PC-9 (cell line): ENCODE measurements at regions not wholly inside any gene's neighbourhood (a gene's known extent, or its start where the extent isn't known, plus 50 kb on each side); places are given as distances from the start of the nearest gene placed in this dataset.

Source experiments
- BruUV-seq: library from RNA; stranded (reverse); fragments of 400-500 nt; replicated peaks from 2 replicates; lab custom pipeline; 2021; lab: Mats Ljungman, UMichigan
- CTCF ChIA-PET: fragments of 300-600 bp; sonication (Branson Sonifier 250); formaldehyde crosslinking; loops from one replicate; lab custom pipeline; 2022; ENCODE audit warnings: antibody characterized with exemption; lab: Charles Lee
- POLR2A ChIA-PET: fragments of 300-600 bp; sonication (Branson Sonifier 250); formaldehyde crosslinking; loops from one replicate; lab custom pipeline; 2022; ENCODE audit warnings: antibody characterized with exemption; ENCODE audit not compliant: unreplicated experiment; lab: Charles Lee
- DNase-seq, 2 experiments: peaks; one replicate each; pipeline versions ENCODE4 v3.0.0 to v3.0.0-alpha.2; 2015 to 2022; ENCODE audit warnings: mixed read lengths in 1 of 2
- H2AFZ ChIP-seq: fragments of 200-600 bp; sonication (generic); 2 replicates; pipeline ENCODE4 v1.8.1; 2017; ENCODE audit warnings: antibody characterized with exemption
- H3F3A ChIP-seq: fragments of 200-600 bp; sonication (generic); 2 replicates; pipeline ENCODE4 v1.8.1; 2017; ENCODE audit warnings: antibody characterized with exemption, mild to moderate bottlenecking, low read depth; ENCODE audit not compliant: insufficient read depth
- H3K27ac ChIP-seq: fragments of 200-600 bp; sonication (generic); 2 replicates; pipeline ENCODE4 v1.6.1; 2016; ENCODE audit warnings: mixed run types
- H3K27me3 ChIP-seq: fragments of 200-600 bp; sonication (generic); 2 replicates; pipeline ENCODE4 v1.6.1; 2016; ENCODE audit warnings: low read depth, mixed run types; ENCODE audit not compliant: insufficient read depth
- H3K36me3 ChIP-seq: fragments of 200-600 bp; sonication (generic); 2 replicates; pipeline ENCODE4 v1.6.1; 2016; ENCODE audit warnings: low read depth, mixed run types
- H3K4me1 ChIP-seq: fragments of 200-600 bp; sonication (generic); replicated peaks from 2 replicates; pipeline ENCODE4 v1.6.1; 2016; ENCODE audit warnings: mixed run types; ENCODE audit not compliant: insufficient read depth
- H3K4me2 ChIP-seq: fragments of 200-600 bp; sonication (generic); 2 replicates; pipeline ENCODE4 v1.6.1; 2017; ENCODE audit warnings: mixed run types
- H3K4me3 ChIP-seq: fragments of 200-600 bp; sonication (generic); 2 replicates; pipeline ENCODE4 v1.6.1; 2016; ENCODE audit warnings: mixed run types
- H3K79me2 ChIP-seq: fragments of 200-600 bp; sonication (generic); 2 replicates; pipeline ENCODE4 v1.6.1; 2017; ENCODE audit warnings: low read depth, mixed run types
- H3K9me2 ChIP-seq: fragments of 200-600 bp; sonication (generic); 2 replicates; pipeline ENCODE4 v1.8.1; 2017; ENCODE audit warnings: mild to moderate bottlenecking; ENCODE audit not compliant: insufficient read depth
- H3K9me3 ChIP-seq: fragments of 200-600 bp; sonication (generic); 2 replicates; pipeline ENCODE4 v1.8.1; 2016; ENCODE audit warnings: low read depth; ENCODE audit not compliant: insufficient read depth
- H4K20me1 ChIP-seq: fragments of 200-600 bp; sonication (generic); 2 replicates; pipeline ENCODE4 v1.8.1; 2017; ENCODE audit not compliant: insufficient read depth
- CTCF ChIP-seq: fragments of 200-600 bp; sonication (generic); conservative IDR thresholded peaks from 2 replicates; pipeline ENCODE4 v1.6.1; 2017; ENCODE audit warnings: mixed run types, antibody characterized with exemption, mild to moderate bottlenecking, moderate library complexity
- EZH2 ChIP-seq: fragments of 200-600 bp; sonication (generic); IDR thresholded peaks from 2 replicates; pipeline ENCODE4 v1.8.0; 2017; ENCODE audit warnings: antibody characterized with exemption, low read depth
- intact Hi-C: fragments of 100-400 bp; cut with micrococcal nuclease; formaldehyde crosslinking; loops from one replicate; pipeline ENCODE4 v1.10.0; 2022; ENCODE audit not compliant: unreplicated experiment

GRCh38 chr15:39503526-39503925 is 77.4 kb upstream of the THBS1 start:
- Histone ChIP-seq H3K4me3 (no peak overlapping the region), H3K27me3 (no peaks in the 10 kb centered on the region), H2AFZ (no peak overlapping the region), H3K4me1 (no peaks in the 10 kb centered on the region), H3K4me2 (no peak overlapping the region), H3K9me2 (no peaks in the 10 kb centered on the region), H4K20me1 (no peaks in the 10 kb centered on the region), H3K27ac (no peak overlapping the region), H3K9me3 (no peaks in the 10 kb centered on the region), H3F3A (no peaks in the 10 kb centered on the region), H3K36me3 (no peaks in the 10 kb centered on the region), H3K79me2 (no peaks in the 10 kb centered on the region)
- no TSS peak for BruUV-seq
- POLR2A ChIA-PET = interaction anchor here (0.7 kb wide), 1 partner anchor 615 kb away, joined by 3 read pairs; no protein-coding TSS in a partner anchor
- CTCF ChIA-PET = no interaction called here
- intact Hi-C loops = no loop called here
- TF ChIP-seq EZH2 = no peak
- TF ChIP-seq CTCF = no peak
- DNase-seq = no peak

GRCh38 chr15:39504808-39505207 is 76.1 kb upstream of the THBS1 start:
- Histone ChIP-seq H3K79me2 (no peaks in the 10 kb centered on the region), H3F3A (no peaks in the 10 kb centered on the region), H3K36me3 (no peaks in the 10 kb centered on the region), H3K27ac (no peak overlapping the region), H3K4me3 (no peak overlapping the region), H3K9me2 (no peaks in the 10 kb centered on the region), H2AFZ (no peak overlapping the region), H3K27me3 (no peaks in the 10 kb centered on the region), H3K4me1 (no peaks in the 10 kb centered on the region), H3K9me3 (no peaks in the 10 kb centered on the region), H3K4me2 (no peak overlapping the region), H4K20me1 (no peaks in the 10 kb centered on the region)
- DNase-seq = peak in 1 of 2 experiments; percentile 37
- ChIA-PET POLR2A (interaction anchor here (0.6 to 0.7 kb wide), 2 partner anchors 26 to 74 kb away, joined by 6 to 9 read pairs; no protein-coding TSS in a partner anchor), CTCF (no interaction called here)
- TF ChIP-seq CTCF (no peak), EZH2 (no peak)
- intact Hi-C loops = no loop called here
- BruUV-seq = no TSS peak

GRCh38 chr15:39506146-39506545 is 74.7 kb upstream of the THBS1 start:
- ChIA-PET CTCF (no interaction called here), POLR2A (no interaction called here)
- Histone ChIP-seq H3K9me2 (no peaks in the 10 kb centered on the region), H3K4me2 (no peak overlapping the region), H3F3A (no peaks in the 10 kb centered on the region), H3K79me2 (no peaks in the 10 kb centered on the region), H3K4me3 (no peak overlapping the region), H3K27ac (no peak overlapping the region), H2AFZ (no peak overlapping the region), H3K36me3 (no peaks in the 10 kb centered on the region), H3K4me1 (no peaks in the 10 kb centered on the region), H3K27me3 (no peaks in the 10 kb centered on the region), H4K20me1 (no peaks in the 10 kb centered on the region), H3K9me3 (no peaks in the 10 kb centered on the region)
- no TSS peak for BruUV-seq
- TF ChIP-seq CTCF (no peak), EZH2 (no peak)
- DNase-seq = no peak
- intact Hi-C loops = no loop called here
